ENCODE measurements at regions not wholly inside any gene's neighbourhood (a gene's known extent, or its start where the extent isn't known, plus 50 kb on each side); places are given as distances from the start of the nearest gene placed in this dataset.

- TF ChIP-seq CTCF (conservative IDR thresholded peaks at IDR 0.05 in 1 of 2, IDR thresholded peaks at IDR 0.05 in 1 of 2; ENCODE audit: low read depth in 1 of 2, low read length in 2 of 2) (no peak), EZH2 (IDR thresholded peaks at IDR 0.05; ENCODE audit: low read length, missing control alignments) (no peak)
Observed at GRCh38 chr7:156368053-156368843, 272.3 kb upstream of the RNF32 start.
